Right atrium auricular region (tissue), 2 donors: ENCODE measurements at regions not wholly inside any gene's neighbourhood (a gene's known extent, or its start where the extent isn't known, plus 50 kb on each side); places are given as distances from the start of the nearest gene placed in this dataset.

Source experiments
- DNase-seq: peaks from one replicate; pipeline ENCODE4 v3.0.0-alpha.2; 2019; ENCODE audit warnings: low spot score
- H3K27ac ChIP-seq, 2 donors: fragments of 200-600 bp; sonication (generic); 1 replicate in 1 of 2; 2 replicates in 1 of 2; pipeline ENCODE4 v1.5.1; 2016 to 2019
- H3K27me3 ChIP-seq, 2 donors: fragments of 200-600 bp; sonication (generic); one replicate each; pipeline versions ENCODE4 v1.5.1 to v1.6.0; 2017 to 2019
- H3K36me3 ChIP-seq: fragments of 200-600 bp; sonication (generic); one replicate; pipeline ENCODE4 v1.5.1; 2016
- H3K4me1 ChIP-seq, 2 donors: fragments of 200-600 bp; sonication (generic); one replicate each; pipeline versions ENCODE4 v1.5.1 to v1.6.0; 2017 to 2019
- H3K4me3 ChIP-seq, 2 donors: fragments of 200-600 bp; sonication (generic); 1 replicate in 1 of 2; 2 replicates in 1 of 2; pipeline ENCODE4 v1.5.1; 2017 to 2019; ENCODE audit warnings: mild to moderate bottlenecking in 1 of 2, moderate library complexity in 1 of 2
- H3K9me3 ChIP-seq, 2 donors: fragments of 200-600 bp; sonication (generic); one replicate each; pipeline ENCODE4 v1.5.1; 2019
- TF ChIP-seq, protein P1 (sequence below), 2 donors: fragments of 200-600 bp; sonication (generic); IDR thresholded peaks; one replicate each; pipeline ENCODE4 v1.5.1; 2019; ENCODE audit warnings: antibody characterized with exemption in 2 of 2

DNA sequence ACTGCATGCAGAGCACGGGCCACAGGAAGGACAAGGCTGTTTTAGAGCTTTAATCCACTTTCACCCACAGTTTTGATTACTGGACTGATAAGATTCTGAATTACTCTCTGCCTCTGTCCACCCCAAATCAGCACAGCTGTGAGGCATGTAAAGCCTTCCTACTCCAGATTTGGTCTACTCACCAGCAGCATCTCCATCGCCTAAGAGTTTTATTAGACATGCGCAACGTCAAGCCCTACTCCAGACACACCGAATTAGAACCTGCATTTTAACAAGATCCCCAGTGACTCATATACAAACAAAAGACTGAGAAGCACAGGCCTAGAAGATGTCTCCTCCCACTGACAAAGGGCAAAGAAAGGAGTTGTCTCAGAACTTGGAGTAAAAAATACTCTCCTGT, 221.2 kb downstream of the TUSC7 start:
- H3K4me3 ChIP-seq, result no peak overlapping the region
- H3K4me1 ChIP-seq, result no peaks in the 10 kb centered on the region

DNA sequence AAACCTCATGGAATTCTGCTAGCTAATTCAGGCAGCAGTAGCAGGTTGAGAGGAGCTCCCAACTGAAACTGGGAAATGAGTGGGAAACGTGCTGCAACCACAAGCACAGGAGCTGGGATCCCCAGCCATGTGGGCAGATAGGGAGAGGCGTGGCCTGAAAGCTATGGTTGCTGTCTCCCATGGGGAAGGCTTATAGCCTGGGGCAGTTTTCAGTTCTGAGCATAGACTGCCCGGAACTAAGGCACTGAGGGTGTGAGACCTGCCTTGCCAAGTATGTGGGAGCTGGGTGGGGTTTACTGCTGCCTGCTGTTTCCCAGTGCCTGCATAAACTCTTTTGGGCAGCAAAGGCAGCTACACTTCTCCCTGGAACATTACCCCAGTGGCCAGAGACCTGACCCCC, 229.5 kb downstream of the TUSC7 start:
- Histone ChIP-seq H3K27ac (no peak overlapping the region), H3K36me3 (no peaks in the 10 kb centered on the region), H3K27me3 (no peaks in the 10 kb centered on the region), H3K4me3 (no peak overlapping the region), H3K4me1 (no peaks in the 10 kb centered on the region), H3K9me3 (peaks cover 0 to 11% of the 10 kb centered on the region in 2 donors)
- TF ChIP-seq, protein P1, sequence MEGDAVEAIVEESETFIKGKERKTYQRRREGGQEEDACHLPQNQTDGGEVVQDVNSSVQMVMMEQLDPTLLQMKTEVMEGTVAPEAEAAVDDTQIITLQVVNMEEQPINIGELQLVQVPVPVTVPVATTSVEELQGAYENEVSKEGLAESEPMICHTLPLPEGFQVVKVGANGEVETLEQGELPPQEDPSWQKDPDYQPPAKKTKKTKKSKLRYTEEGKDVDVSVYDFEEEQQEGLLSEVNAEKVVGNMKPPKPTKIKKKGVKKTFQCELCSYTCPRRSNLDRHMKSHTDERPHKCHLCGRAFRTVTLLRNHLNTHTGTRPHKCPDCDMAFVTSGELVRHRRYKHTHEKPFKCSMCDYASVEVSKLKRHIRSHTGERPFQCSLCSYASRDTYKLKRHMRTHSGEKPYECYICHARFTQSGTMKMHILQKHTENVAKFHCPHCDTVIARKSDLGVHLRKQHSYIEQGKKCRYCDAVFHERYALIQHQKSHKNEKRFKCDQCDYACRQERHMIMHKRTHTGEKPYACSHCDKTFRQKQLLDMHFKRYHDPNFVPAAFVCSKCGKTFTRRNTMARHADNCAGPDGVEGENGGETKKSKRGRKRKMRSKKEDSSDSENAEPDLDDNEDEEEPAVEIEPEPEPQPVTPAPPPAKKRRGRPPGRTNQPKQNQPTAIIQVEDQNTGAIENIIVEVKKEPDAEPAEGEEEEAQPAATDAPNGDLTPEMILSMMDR (IDR thresholded peaks at IDR 0.05), result no peak
- DNase-seq, result no peak

More for the DNA sequence above, 221.2 kb downstream of the TUSC7 start:
- no peak for DNase-seq
- Histone ChIP-seq H3K9me3 (no peaks in the 10 kb centered on the region), H3K36me3 (no peaks in the 10 kb centered on the region), H3K27ac (no peak overlapping the region), H3K27me3 (no peaks in the 10 kb centered on the region)
- TF ChIP-seq, protein P1 (IDR thresholded peaks at IDR 0.05), result no peak

DNA sequence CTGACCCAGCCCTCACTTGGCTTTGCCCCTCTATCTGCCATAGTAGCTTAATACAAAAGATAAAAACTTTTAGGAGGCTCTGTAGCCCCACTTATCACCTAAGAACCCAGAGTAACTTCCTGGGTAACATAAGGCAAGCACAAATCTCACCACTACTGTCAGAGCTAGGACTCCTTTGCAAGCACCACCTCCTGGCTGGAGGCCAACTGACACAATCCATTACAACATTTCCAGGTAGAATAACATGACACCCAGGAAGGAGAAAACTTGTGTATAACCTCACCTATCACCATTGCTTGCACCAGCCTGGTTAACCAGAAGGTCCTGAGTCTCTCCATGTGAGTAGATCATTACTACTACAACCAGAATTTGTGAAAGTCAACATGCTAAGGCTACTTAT, 230.0 kb downstream of the TUSC7 start:
- Histone ChIP-seq H3K27ac (no peak overlapping the region), H3K4me3 (no peak overlapping the region), H3K36me3 (no peaks in the 10 kb centered on the region), H3K4me1 (no peaks in the 10 kb centered on the region), H3K9me3 (peaks cover 0 to 11% of the 10 kb centered on the region in 2 donors), H3K27me3 (no peaks in the 10 kb centered on the region)
- TF ChIP-seq, protein P1 (IDR thresholded peaks at IDR 0.05), result no peak
- no peak for DNase-seq

DNA sequence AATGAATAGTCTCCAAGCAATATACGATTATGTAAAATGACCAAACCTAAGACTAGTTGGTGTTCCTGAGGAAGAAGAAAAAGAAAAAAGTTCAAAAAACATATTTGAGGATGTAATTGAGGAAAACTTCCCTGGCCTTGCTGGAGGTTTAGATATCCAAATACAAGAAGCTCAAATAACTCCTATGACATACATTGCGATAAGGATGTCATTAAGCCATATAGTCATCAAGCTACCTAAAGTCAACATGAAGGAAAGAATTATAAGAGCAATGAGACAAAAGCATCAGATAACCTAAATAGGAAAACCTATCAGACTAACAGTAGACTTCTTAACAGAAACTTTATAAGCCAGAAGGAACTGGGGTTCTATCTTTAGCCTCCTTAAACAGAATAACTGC, 231.1 kb downstream of the TUSC7 start:
- no peaks in the 10 kb centered on the region for H3K27me3 ChIP-seq
- H3K36me3 ChIP-seq, result no peaks in the 10 kb centered on the region
- no peak overlapping the region for H3K4me3 ChIP-seq
- H3K9me3 ChIP-seq, result peaks cover 0 to 11% of the 10 kb centered on the region in 2 donors
- no peaks in the 10 kb centered on the region for H3K4me1 ChIP-seq
- no peak for DNase-seq
- TF ChIP-seq, protein P1 (IDR thresholded peaks at IDR 0.05), result no peak
- H3K27ac ChIP-seq, result no peak overlapping the region

DNA sequence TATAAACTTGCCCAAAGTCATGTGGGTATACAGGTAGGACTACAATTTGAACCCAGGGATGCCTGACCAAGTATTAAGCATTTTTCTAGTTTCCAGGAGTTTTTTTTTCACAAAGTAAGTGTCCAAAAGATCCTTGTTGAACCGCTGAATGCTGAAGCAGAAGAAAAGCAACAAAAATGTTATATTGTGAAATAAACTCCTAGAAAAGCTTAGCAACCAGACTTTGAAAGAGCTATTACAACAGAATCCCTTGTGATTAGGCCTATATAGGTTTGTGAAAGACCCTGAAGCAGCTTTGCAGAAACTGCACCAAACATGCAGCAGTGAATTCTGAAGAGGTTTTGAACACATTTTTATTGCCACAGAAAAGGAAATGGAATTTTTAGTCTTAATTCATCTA, 236.8 kb downstream of the TUSC7 start:
- Histone ChIP-seq H3K9me3 (no peaks in the 10 kb centered on the region), H3K27ac (no peak overlapping the region), H3K36me3 (no peaks in the 10 kb centered on the region), H3K4me3 (no peak overlapping the region), H3K4me1 (no peaks in the 10 kb centered on the region), H3K27me3 (no peaks in the 10 kb centered on the region)
- no peak for DNase-seq
- TF ChIP-seq, protein P1 (IDR thresholded peaks at IDR 0.05), result no peak

DNA sequence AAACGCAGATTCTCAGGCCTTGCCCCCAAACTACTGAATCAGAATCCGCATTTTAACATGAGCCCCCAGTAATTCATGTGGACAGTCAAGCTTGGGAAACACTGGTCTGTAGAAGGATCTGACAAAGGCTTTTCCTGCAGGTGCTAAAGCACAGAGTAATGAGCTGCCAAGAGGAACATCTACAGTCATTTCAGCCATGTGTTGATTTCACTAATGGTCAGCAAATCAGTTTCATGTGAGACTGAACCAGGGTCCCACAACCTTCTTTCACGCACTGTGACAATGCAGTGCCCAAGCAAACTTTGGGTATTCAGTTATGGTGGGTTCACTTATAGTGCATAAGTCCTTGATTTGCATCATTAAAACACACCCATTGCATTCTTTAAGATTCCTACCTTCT, 237.6 kb downstream of the TUSC7 start:
- no peaks in the 10 kb centered on the region for H3K36me3 ChIP-seq
- TF ChIP-seq, protein P1 (IDR thresholded peaks at IDR 0.05), result no peak
- H3K27me3 ChIP-seq, result no peaks in the 10 kb centered on the region
- H3K4me3 ChIP-seq, result no peak overlapping the region
- no peak overlapping the region for H3K27ac ChIP-seq
- no peak for DNase-seq
- no peaks in the 10 kb centered on the region for H3K9me3 ChIP-seq
- H3K4me1 ChIP-seq, result no peaks in the 10 kb centered on the region
